Embryonic facial prominence (tissue), 1 donor: ENCODE measurements at regions not wholly inside any gene's neighbourhood (a gene's known extent, or its start where the extent isn't known, plus 50 kb on each side); places are given as distances from the start of the nearest gene placed in this dataset.
"Not testable (repeated sequence)": the region's sequence is repeated elsewhere in the genome, so short reads cannot be mapped to it uniquely, and the experiment has no call there.

Source experiments
- DNase-seq: peaks from one replicate; pipeline ENCODE4 v3.0.0-alpha.2; 2016; ENCODE audit errors: extremely low spot score

DNA sequence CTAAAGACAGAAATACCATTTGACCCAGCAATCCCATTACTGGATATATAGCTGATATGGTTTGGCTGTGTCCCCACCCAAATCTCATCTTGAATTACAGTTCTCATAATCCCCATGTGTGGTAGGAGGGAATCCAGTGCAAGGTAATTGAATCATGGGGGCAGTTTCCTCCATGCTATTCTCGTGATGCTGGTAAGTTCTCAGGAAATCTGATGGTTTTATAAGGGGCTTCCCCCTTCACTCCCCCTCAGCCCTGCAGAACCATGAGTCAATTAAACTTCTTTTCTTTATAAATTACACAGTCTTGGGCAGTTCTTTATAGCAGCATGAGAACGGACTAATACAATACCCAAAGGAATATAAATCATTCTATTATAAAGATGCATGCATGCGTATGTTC, 184.6 kb upstream of the NR3C1 start:
- not testable (repeated sequence) for DNase-seq

DNA sequence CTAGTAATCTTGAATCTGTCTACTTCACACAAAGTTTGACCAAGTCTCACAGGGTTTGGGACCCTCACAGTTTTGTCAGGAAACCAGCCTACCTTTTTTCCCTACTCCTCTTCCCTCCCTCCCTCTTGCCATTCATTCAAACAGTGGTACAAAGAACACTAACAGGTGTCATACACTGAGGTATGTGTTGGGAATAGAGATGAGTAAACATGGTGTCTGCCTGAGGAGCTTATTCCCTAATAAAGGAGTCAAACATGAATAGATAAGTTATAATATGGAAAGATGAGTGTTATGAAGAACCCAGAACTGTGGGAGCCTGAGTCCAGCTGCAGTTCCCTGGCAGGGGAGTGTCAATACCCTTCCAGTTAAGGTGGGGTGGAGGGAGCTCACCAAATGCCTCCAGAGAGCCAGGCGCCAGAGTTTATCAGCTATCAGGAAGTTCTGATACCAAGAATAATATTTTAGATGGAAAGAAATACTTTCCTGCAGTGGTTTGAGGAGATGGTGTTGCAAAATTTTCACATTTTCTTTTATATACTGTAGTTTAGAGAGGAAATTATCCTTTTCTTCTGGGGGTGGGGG, 183.4 kb upstream of the NR3C1 start:
- no peak for DNase-seq

DNA sequence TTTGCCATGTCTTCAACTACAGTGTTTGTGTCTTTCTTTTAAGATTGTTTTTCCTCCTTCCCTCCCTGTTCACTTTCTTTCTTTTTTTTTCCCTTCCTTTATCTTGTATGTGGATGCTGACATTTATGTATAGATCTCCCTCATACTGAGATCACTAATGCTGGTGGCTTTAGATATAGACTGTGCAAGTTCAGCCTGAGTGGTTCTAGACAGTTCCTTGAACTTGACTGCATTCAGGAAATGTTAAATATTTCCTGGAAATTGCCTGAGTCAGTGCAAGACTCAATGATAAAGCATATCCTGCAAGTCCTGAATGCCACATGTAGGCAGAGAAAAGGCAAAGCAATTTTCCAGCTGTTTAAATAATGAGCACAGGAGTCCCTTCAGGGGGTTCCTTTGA, 182.5 kb upstream of the NR3C1 start:
- no peak for DNase-seq

DNA sequence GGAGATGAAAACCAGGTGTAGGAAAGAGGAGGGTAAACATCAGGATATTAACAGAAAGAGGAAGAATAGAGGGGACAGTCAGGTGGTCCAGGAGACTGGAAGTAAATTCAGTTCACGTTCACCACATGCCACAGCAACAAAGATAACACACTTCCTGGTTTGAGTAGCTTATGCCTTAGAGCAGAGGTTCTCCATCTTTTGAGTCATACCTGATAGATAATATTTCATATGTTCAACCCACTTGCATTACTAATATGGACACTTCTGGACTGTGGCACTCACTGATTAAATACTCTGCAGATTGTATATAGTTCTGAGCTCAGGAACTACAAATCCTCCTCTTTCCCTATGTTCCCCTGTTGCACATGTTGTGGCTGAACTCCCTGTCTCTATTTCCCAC, 179.9 kb upstream of the NR3C1 start:
- no peak for DNase-seq

DNA sequence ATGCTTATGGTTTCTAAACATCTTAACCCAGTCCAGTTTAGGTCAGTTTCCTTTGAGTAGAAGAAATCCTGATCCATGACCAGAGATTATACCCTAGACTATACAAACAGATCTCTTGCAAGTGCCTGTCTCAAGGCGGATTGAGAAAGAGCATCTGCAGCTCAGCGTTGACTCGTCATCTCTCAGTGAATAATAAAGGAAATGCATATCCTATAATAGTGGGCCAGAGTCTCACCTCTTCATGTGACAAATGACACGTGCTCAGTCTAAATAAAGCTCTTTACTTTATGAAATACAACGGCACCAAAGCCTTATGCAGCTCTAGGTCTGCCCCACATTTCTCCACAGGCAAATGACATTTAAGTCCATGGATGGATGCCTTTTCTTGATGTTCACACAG, 179.4 kb upstream of the NR3C1 start:
- no peak for DNase-seq

DNA sequence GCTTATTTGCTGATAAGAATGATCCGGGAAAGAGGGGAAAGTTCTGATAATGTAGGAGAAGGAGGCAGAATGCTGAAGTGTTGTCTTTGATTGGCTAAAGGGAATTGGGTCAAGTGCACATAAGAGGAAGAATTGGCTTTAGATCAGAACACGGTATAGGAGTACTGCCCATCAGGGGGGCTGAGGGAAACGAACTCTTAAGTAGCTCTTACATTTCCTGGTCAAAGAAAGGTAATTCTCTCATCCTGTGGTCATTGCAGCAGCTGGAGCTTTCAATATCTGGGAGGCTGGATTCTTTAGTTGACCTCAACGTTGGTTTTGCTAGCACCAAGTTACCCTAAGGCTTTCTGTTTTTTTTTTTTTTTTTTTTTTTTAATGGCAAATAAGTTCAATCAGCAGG, 178.7 kb upstream of the NR3C1 start:
- DNase-seq: no peak

DNA sequence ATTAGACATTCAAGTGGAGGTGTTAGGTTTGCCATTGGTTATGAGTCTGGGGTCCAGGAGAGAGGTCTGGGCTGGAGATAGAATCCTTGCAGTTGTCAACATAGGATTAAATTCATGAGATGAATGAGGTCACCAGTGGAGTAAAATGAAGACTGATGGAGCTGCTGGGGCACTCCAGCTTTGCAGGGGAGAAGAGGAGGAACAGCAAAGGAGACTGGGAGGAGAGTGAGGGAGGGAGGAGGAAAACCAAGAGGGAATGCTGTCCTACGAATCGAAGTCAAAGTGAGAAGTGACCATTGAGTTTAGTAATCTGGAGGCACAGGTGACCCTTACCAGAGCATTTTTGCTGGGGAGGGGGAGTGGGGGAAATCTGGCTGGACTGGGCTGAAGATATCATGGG, 178.2 kb upstream of the NR3C1 start:
- no peak for DNase-seq

DNA sequence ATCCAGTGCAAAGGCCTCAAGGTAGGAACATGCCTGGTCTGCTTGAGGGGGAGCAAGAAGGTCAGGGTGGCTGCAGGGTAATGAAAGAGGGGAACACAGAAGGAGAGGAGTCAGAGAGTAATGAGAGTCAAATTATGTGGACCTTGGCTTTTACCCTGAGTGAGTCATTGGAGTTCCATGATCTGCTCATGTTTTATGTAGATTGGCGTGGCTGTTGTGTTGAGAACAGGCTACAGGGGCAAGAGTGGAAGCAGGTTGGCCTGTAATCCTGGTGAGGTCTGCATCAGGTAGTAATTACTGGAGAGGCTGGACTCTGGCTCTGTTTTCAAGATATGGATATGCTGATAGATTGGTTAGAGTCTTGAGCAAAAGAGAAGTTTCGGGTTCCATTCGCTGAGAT, 177.7 kb upstream of the NR3C1 start:
- no peak for DNase-seq

DNA sequence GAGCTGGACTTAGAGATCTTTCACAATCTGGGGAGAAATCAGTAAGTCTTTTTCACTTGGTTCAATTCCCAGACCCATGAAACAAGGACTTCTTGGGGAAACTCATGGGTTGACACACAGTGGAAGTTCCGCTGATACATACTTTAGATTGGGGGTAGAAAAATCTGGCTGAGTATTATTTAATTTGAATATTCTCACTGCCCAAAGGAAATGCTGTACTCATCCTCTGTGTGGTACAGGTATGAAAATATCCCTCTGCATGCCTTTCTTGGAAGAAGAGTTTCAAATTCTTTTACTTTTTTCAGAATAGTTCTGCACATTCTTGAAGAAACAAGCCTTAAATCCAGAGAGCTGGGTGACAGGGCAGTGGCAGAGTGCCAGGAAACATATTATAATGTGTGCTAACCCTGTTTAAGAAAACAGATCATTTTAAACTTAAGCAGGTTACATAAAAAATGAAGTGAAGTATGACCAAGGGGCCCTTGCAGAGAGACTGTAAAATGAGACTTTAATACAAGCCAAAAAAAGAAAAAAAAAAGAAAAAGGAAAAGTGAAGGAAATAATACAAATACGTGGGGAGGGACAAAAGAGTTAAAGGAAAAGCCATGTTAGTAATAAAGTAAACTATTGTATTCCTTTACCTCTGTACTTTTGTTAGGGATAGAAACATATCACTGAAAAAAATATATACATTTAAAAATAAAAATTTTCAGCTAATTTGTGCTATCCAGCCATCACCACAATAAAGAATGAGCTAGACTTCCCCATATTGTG, 173.4 kb upstream of the NR3C1 start:
- DNase-seq: peak; percentile 56

DNA sequence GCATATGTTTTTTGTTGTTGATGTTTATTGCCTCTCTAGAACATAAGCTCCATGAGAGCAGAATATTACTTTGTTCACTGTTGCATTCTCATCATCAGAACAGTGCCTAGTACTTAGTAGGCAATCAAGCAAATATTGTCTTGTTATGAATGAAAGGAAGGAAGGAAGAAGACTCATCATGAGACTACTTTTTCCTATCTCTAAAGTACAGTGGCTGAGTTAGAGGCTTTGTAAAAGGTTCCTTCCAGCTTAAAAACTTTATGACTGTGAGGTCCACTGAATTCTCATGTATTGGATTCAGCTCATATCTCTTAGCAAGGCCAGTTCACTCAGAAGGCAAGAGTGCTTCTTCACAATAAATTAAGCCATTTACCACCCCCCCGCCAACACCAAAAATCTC, 171.8 kb upstream of the NR3C1 start:
- DNase-seq: no peak

DNA sequence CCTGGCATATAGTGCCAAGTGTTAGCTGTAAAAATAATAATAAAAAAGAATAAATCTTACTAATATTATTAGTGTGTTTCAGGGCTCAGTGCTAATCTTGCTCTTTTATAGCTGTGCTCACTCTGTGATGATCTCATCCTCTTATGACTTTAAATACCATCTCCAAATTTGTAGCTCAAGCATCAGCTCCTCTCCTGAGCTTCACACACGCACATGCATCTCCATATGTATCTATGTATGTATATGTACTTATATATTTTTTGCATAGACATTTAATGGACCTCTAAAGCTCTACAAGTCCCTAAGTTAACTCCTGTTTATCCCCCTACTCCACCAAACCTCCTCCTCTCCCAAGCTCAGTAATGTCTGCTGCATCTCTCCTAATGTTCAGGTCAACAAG, 170.8 kb upstream of the NR3C1 start:
- no peak for DNase-seq

DNA sequence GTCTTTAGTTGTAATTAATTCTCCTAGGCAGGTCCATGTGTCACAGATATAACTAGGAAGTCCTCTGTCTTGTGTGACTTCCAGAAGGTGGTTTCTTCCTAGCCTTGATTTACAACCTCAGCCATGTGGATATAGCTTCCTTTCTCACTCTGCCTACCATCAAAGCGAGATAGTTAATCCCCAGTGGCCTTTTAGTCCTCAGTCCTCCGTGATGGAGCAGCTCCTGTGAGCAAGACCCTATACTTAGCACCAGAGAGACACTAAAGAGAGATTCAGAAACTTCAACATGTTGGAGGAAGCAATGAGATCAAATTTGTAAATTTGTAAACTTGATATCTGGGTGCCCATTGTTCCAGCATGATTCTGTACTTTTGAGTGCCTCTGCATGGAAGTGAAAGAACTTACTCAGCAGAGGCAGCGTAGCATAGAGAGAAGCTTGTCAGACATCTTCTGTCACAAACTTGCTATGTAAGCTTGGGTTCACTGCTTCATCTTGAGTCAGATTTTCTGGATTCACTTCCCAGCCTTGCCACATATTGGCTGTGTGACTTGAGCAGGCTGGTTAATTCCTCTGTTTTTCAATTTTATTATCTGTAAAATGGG, 170.2 kb upstream of the NR3C1 start:
- DNase-seq: no peak

DNA sequence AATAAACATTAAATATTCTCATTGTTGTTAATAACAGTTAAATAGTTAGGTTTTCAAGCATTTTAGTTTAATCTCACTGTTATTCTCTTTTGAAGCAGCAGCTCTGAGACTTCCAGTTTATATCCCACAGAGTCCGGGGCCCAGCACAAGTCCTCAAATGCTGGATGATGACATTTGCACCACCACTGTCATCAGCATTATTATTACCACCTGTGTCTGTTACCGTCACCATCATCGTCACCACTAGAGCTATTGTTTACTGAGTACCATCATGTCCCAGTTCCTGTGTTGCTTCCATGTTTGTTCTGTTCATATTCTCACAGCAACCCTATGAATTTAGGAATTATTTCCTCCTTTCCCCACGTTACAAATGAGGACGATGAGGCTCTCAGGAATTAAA, 169.2 kb upstream of the NR3C1 start:
- no peak for DNase-seq

DNA sequence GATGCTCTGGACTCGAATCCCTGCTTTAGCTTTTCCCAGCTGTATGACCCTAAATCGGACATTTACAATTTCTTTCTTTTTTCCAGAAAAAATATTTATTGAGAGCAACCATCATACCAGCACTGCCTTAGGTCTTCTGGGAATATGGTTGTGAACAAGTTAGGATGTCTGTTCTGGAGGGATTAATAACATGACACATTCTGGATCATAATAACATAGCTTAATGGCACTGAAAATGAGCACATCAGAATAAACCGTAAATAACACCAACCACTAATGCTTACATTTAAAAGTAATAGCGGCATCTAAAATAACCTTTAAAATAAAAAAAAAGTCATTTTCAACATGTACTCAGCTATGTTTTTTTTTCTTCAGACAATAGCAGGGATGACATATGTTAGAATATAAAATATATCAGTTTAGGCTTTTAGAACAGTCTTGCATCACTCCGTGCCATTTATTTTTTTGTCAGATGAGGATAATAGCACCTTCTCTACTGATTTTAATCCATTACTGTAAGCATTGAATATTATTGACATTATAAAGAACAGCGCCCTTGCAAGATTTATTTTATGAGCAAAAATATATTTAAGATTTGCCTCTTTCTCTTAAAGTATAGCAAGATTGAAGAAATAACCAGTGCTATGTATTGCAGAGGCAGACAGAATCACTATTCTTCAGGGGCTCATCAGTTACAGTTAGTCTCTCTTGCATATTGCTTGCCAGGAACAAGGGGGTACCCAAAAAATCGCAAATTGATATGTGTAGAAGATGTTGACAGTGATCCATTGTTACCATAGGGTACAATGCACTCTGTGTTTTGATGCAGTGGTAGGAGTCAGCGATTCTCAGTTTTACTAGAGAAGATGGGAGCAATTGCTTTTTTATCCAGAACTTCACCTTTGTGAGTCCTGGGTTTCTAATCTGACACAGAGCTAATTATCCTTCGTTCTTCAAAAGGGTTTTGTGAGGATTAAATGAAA, 168.4 kb upstream of the NR3C1 start:
- DNase-seq: no peak

DNA sequence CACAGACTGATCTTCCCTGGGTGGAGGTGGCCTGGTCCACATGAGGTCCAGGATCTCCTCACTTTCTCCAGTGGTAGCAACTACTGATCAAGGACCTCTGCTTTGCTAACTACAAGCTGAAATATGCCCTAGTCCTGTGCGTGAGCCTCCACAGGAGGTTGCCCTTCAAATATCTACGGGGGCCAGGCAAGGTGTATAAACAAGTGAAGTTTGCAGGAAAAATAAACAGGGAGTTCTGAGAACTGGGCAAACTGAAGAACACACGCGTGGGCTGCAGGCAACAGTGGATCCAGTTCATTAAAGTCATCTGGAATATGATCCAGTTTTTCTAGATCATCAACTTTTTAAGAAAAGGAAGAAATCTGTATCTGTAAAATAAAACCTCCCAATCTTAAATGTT, 167.5 kb upstream of the NR3C1 start:
- DNase-seq: no peak

DNA sequence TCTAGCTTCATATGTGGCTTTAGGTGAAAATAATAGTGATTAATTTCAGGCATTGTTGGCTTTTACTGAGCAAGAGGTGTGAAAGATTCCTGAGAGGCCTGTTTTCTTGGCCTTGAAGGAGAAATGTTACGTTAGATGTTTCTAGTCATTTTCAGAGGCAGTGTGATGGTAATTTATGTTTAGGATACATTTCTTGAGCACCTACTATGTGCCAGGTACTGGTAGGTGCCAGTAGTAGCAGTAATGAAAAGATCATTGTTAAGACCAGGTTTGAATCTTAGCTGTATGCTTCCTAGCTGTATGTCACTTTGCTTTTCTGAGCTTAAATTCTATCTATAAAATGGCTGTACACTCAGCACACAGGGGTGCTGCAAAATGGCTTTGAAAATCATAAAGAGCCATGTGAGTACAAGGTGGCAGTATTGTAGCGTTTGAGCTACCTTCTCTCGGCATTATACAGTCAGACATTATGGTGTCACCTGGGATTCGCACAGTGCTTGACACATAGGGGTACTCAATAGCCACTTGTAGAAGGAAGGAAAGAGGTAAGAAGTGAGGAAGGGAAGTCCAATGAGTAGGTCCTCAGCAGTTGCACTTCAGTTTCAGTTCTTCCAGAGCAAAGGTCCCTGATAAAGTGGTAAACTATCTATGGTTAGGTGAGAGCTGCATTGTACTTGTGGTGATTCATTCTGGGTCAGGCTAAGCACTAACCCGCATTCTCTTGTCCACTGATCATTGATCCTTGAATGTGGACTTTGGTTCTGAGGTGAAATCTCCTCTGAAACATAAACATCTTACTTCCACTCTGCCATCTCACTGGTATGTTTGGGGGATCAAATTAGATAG, 166.5 kb upstream of the NR3C1 start:
- no peak for DNase-seq

DNA sequence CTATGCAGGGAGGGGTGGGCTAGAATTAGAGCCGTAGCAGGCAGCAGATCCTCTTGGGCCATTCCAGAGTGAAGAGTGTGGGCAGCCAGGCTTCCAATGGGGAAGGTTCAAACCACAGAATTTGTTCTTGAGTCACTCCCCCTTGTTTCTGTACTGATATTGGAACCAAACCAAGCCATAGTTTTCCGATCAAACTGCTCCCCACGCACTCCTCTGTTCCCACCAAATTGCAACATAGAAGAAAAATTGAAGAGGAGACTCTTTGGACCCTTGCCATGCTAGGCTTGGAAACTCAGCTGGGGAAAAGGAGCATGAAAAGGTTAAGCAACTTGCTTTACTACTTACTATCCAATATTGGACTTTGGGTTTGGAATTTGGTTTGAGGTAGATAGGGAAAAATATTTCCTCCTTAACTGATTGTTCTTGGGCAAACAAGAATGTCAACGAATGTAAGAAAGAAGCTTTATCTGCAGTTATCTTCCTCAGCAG, 165.8 kb upstream of the NR3C1 start:
- no peak for DNase-seq

DNA sequence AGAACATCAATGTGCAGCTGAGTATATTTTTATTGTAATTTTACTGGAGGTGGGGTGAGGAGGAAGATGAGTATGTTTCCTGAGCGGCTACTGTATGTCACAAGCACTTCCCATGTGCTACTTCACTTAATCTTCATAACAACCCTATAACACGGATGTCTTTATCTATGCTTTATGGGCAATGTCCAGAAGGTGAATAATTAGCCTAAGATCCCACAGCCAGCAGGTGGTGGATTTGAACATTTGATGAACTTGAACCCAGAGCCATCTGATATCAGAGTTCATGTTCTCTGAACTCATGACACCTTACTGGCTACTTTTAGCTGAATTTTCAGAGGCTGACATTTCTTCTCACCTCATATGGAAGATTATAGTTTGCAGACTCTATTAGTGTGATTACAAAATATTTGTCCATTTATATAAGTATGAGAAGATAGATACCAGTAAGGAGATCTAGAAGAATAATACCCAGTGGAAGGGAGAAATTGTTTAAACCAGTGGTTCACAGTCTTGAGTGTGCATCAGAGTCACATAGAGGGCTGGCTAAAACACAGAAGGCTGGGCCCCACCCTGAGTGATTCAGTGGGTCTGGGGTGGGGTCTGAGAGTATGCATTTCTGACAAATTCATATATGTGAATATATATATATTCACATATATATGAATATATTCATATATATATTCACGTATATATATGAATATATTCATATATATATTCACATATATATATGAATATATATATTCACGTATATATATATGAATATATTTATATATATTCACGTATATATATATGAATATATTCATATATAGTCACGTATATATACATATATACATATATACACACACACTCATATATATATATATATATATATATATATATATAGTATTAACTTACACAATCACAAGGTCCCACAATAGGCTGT, 164.4 kb upstream of the NR3C1 start:
- no peak for DNase-seq

DNA sequence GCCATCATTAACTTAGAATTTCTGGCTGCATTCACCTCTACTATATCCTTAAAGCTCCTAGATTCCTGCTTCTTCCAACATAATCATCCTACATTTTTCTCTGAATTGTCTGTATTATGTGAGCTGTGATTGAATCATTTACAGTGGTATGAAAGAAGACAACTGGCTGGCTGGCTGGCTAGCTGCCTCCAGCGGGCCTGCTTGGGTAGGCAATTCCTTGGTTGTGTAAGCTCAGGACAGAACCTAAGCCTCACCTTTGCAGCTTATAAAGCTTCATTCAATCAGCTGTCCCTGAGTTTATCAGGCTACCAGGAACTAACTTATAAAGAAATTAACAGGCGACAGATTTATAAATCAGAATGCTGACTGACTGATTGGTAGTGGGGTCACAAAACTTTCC, 162.7 kb upstream of the NR3C1 start:
- DNase-seq: no peak

DNA sequence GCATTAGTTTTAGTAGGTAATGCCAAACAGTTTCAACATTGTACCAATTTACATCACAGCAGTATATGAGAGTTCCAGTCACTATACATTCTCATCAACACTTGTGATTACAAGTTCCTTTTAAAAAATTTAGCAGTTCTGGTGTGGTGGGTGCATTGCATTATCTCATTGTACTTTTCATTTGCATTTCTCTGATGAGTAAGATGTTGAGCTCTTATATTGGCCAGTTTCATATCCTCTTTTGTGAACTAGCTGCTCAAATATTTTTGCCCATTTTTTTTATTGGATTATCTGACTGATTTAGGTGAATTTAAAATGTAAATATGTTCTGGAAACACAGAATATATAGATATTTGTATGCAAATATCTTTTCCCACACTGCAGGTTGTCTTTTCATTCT, 160.9 kb upstream of the NR3C1 start:
- no peak for DNase-seq
